Upper lobe of left lung (tissue), 4 donors: ENCODE measurements at regions not wholly inside any gene's neighbourhood (a gene's known extent, or its start where the extent isn't known, plus 50 kb on each side); places are given as distances from the start of the nearest gene placed in this dataset.

ENCODE experiments used
- CTCF ChIP-seq, 6 experiments: fragments of 450-650 bp in 4 of 6; fragments of 200-600 bp in 2 of 6; sonication (generic) in 2 of 6; IDR thresholded peaks; one replicate each; pipeline ENCODE4 v1.5.1; 2016 to 2019; ENCODE audit warnings: antibody characterized with exemption in 6 of 6
- EP300 ChIP-seq, 4 donors: sonication (generic); formaldehyde crosslinking; IDR thresholded peaks; one replicate each; pipeline ENCODE4 v1.5.1; 2017; ENCODE audit warnings: antibody characterized with exemption in 4 of 4, control low read depth in 2 of 4
- POLR2A ChIP-seq, 4 donors: fragments of 450-650 bp; IDR thresholded peaks; one replicate each; pipeline ENCODE4 v1.5.1; 2016 to 2017; ENCODE audit warnings: antibody characterized with exemption in 4 of 4, mild to moderate bottlenecking in 2 of 4
- POLR2AphosphoS5 ChIP-seq, 2 donors: sonication (generic); formaldehyde crosslinking; IDR thresholded peaks; one replicate each; pipeline ENCODE4 v1.5.1; 2017; ENCODE audit warnings: antibody characterized with exemption in 2 of 2

GRCh38 chr5:60060389-60060788 lies 166.9 kb upstream of the PDE4D start:
- TF ChIP-seq POLR2AphosphoS5 (IDR thresholded peaks at IDR 0.05) (no peak), CTCF (IDR thresholded peaks at IDR 0.05) (no peak), POLR2A (IDR thresholded peaks at IDR 0.05) (no peak), EP300 (IDR thresholded peaks at IDR 0.05) (no peak)
